Gastrocnemius medialis (tissue), 4 donors: ENCODE measurements at regions not wholly inside any gene's neighbourhood (a gene's known extent, or its start where the extent isn't known, plus 50 kb on each side); places are given as distances from the start of the nearest gene placed in this dataset.

Experiments used
- ATAC-seq, 2 donors: fragments of 150-250 bp; one replicate each; pipeline ENCODE4 v1.9.1; 2016
- DNase-seq, 2 donors: peaks; one replicate each; pipeline ENCODE4 v3.0.0-alpha.2; 2019
- H3K27ac ChIP-seq, 4 donors: fragments of 200-600 bp; sonication (generic); 1 replicate in 1 of 4; 2 replicates in 3 of 4; pipeline ENCODE4 v1.5.1; 2016 to 2018; ENCODE audit warnings: mild to moderate bottlenecking in 2 of 4, moderate library complexity in 1 of 4
- H3K27me3 ChIP-seq, 3 donors: fragments of 200-600 bp; sonication (generic) in 2 of 3; 1 replicate in 1 of 3; 2 replicates in 2 of 3; pipeline versions ENCODE4 v1.5.1 to v1.6.0; 2016 to 2019; ENCODE audit warnings: mild to moderate bottlenecking in 1 of 3, moderate library complexity in 1 of 3
- H3K36me3 ChIP-seq, 2 donors: fragments of 200-600 bp; sonication (generic) in 1 of 2; one replicate each; pipeline ENCODE4 v1.5.1; 2017 to 2018
- H3K4me1 ChIP-seq, 2 donors: fragments of 200-600 bp; sonication (generic) in 1 of 2; one replicate each; pipeline ENCODE4 v1.5.1; 2016 to 2017; ENCODE audit warnings: mild to moderate bottlenecking in 2 of 2
- H3K4me3 ChIP-seq, 4 donors: fragments of 200-600 bp; sonication (generic) in 3 of 4; 1 replicate in 1 of 4; 2 replicates in 3 of 4; pipeline ENCODE4 v1.5.1; 2016 to 2019; ENCODE audit warnings: mild to moderate bottlenecking in 2 of 4
- H3K9me3 ChIP-seq, 3 donors: fragments of 200-600 bp; sonication (generic) in 2 of 3; 1 replicate in 1 of 3; 2 replicates in 2 of 3; pipeline ENCODE4 v1.5.1; 2016 to 2019
- POLR2A ChIP-seq, 2 donors: fragments of 450-650 bp; IDR thresholded peaks; one replicate each; pipeline ENCODE4 v1.6.1; 2017; ENCODE audit warnings: antibody characterized with exemption in 2 of 2, mild to moderate bottlenecking in 2 of 2, moderate library complexity in 2 of 2
- in situ Hi-C, 4 donors: fragments of 200-750 bp; cut with MboI; loops; one replicate each; pipeline versions ENCODE4 v1.15.0 to v1.8.0; 2017; ENCODE audit warnings: low sequenced_read_pairs in 4 of 4
- intact Hi-C: fragments of 100-400 bp; cut with DNase I; formaldehyde crosslinking; loops from one replicate; pipeline ENCODE4 v1.15.1; 2023; ENCODE audit warnings: low total_unique reads
- TF ChIP-seq, protein P1 (sequence below), 5 experiments: fragments of 450-650 bp in 3 of 5; fragments of 200-600 bp in 2 of 5; sonication (generic) in 2 of 5; IDR thresholded peaks in 4 of 5; conservative IDR thresholded peaks in 1 of 5; 1 replicate in 4 of 5; 2 replicates in 1 of 5; pipeline ENCODE4 v1.5.1; 2016 to 2019; ENCODE audit warnings: antibody characterized with exemption in 5 of 5, mild to moderate bottlenecking in 3 of 5, moderate library complexity in 3 of 5

GRCh38 chr1:198435056-198435455, 105.4 kb downstream of the ATP6V1G3 start:
- ATAC-seq (no peak), DNase-seq (no peak)
- in situ Hi-C loops, result no loop called here
- Histone ChIP-seq H3K9me3 (no peaks in the 10 kb centered on the region), H3K4me1 (no peaks in the 10 kb centered on the region), H3K36me3 (no peaks in the 10 kb centered on the region), H3K4me3 (no peak overlapping the region), H3K27me3 (no peaks in the 10 kb centered on the region), H3K27ac (no peak overlapping the region)
- no peak for TF ChIP-seq POLR2A (IDR thresholded peaks at IDR 0.05)
- TF ChIP-seq, protein P1, sequence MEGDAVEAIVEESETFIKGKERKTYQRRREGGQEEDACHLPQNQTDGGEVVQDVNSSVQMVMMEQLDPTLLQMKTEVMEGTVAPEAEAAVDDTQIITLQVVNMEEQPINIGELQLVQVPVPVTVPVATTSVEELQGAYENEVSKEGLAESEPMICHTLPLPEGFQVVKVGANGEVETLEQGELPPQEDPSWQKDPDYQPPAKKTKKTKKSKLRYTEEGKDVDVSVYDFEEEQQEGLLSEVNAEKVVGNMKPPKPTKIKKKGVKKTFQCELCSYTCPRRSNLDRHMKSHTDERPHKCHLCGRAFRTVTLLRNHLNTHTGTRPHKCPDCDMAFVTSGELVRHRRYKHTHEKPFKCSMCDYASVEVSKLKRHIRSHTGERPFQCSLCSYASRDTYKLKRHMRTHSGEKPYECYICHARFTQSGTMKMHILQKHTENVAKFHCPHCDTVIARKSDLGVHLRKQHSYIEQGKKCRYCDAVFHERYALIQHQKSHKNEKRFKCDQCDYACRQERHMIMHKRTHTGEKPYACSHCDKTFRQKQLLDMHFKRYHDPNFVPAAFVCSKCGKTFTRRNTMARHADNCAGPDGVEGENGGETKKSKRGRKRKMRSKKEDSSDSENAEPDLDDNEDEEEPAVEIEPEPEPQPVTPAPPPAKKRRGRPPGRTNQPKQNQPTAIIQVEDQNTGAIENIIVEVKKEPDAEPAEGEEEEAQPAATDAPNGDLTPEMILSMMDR (IDR thresholded peaks at IDR 0.05 in 4 of 5, conservative IDR thresholded peaks at IDR 0.05 in 1 of 5), result no peak
- intact Hi-C loops, result no loop called here

DNA sequence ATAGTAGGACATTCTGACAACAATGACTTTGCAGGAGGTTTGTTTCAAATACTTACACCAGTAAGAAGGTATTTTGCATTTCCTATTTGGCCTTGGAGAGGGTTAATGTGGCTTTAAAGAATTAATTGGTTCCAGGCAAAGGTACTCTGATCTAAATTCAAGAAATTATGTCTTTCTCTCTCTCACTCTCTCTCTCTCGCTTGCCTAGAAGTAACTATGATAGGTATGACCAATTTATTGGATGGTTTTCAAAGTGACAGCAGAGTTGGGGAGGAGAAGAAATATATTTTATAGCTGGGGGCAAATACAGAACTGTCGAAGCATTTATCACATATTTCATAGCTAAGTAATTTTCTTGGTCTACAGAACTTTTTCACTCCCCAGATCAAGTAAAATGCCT, 116.0 kb downstream of the ATP6V1G3 start:
- Histone ChIP-seq H3K4me1 (no peaks in the 10 kb centered on the region), H3K4me3 (no peak overlapping the region), H3K9me3 (no peaks in the 10 kb centered on the region), H3K27me3 (no peaks in the 10 kb centered on the region), H3K36me3 (no peaks in the 10 kb centered on the region), H3K27ac (no peak overlapping the region)
- intact Hi-C loops (no loop called here), in situ Hi-C loops (no loop called here)
- DNase-seq, result no peak
- ATAC-seq, result no peak
- TF ChIP-seq, protein P1 (IDR thresholded peaks at IDR 0.05 in 4 of 5, conservative IDR thresholded peaks at IDR 0.05 in 1 of 5), result no peak
- no peak for TF ChIP-seq POLR2A (IDR thresholded peaks at IDR 0.05)

DNA sequence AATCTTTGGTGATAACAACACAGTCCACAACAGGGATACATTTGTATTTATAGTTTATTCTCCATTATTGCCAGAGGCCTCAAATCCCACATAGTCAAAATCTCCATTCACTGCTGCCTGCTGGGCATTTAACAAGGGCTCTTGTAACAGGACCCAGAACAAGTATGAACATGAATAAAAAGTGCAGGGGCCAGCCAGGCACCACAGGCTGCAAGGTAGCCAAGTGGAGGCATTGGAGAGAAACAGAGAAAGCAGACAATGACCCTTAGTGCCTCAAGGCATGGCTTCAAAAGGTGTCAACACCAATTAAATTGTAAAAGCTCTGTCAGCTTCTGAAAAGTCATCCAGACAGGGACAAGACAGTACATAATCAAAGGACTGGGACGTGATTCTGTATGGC, 116.8 kb downstream of the ATP6V1G3 start:
- no peaks in the 10 kb centered on the region for H3K4me1 ChIP-seq
- DNase-seq (no peak), ATAC-seq (no peak)
- intact Hi-C loops (no loop called here), in situ Hi-C loops (no loop called here)
- no peaks in the 10 kb centered on the region for H3K9me3 ChIP-seq
- H3K27ac ChIP-seq, result no peak overlapping the region
- H3K27me3 ChIP-seq, result no peaks in the 10 kb centered on the region
- H3K4me3 ChIP-seq, result no peak overlapping the region
- no peaks in the 10 kb centered on the region for H3K36me3 ChIP-seq
- TF ChIP-seq POLR2A (IDR thresholded peaks at IDR 0.05), result no peak
- TF ChIP-seq, protein P1 (IDR thresholded peaks at IDR 0.05 in 4 of 5, conservative IDR thresholded peaks at IDR 0.05 in 1 of 5), result no peak

- TF ChIP-seq POLR2A (IDR thresholded peaks at IDR 0.05), result no peak
- TF ChIP-seq, protein P1 (IDR thresholded peaks at IDR 0.05 in 4 of 5, conservative IDR thresholded peaks at IDR 0.05 in 1 of 5), result no peak
- ATAC-seq (no peak), DNase-seq (no peak)
- no peak overlapping the region for H3K27ac ChIP-seq
- H3K27me3 ChIP-seq, result no peaks in the 10 kb centered on the region
- in situ Hi-C loops (no loop called here), intact Hi-C loops (no loop called here)
- H3K4me1 ChIP-seq, result no peaks in the 10 kb centered on the region
- H3K36me3 ChIP-seq, result no peaks in the 10 kb centered on the region
- H3K4me3 ChIP-seq, result no peak overlapping the region
- H3K9me3 ChIP-seq, result no peaks in the 10 kb centered on the region
These were observed 123.4 kb downstream of the ATP6V1G3 start for GRCh38 chr1:198417039-198417438.

- H3K27me3 ChIP-seq, result no peaks in the 10 kb centered on the region
- H3K4me3 ChIP-seq, result no peak overlapping the region
- no peaks in the 10 kb centered on the region for H3K9me3 ChIP-seq
- H3K4me1 ChIP-seq, result no peaks in the 10 kb centered on the region
- DNase-seq (no peak), ATAC-seq (no peak)
- no peaks in the 10 kb centered on the region for H3K36me3 ChIP-seq
- no peak for TF ChIP-seq POLR2A (IDR thresholded peaks at IDR 0.05)
- TF ChIP-seq, protein P1 (IDR thresholded peaks at IDR 0.05 in 4 of 5, conservative IDR thresholded peaks at IDR 0.05 in 1 of 5), result no peak
- intact Hi-C loops, result no loop called here
- in situ Hi-C loops, result no loop called here
- no peak overlapping the region for H3K27ac ChIP-seq
These were observed 124.2 kb downstream of the ATP6V1G3 start for GRCh38 chr1:198416296-198416695.
